H1 (cell line): ENCODE measurements at regions not wholly inside any gene's neighbourhood (a gene's known extent, or its start where the extent isn't known, plus 50 kb on each side); places are given as distances from the start of the nearest gene placed in this dataset.

ENCODE experiments used
- CHD7 ChIP-seq: fragments of 300-600 bp; sonication (generic); IDR thresholded peaks from 2 replicates; pipeline ENCODE4 v1.7.1; 2012; ENCODE audit warnings: low read length, moderate library complexity, mild to moderate bottlenecking, inconsistent platforms; ENCODE audit not compliant: insufficient replicate concordance
- RBBP5 ChIP-seq: IDR thresholded peaks from 2 replicates; pipeline ENCODE4 v1.7.1; 2012; ENCODE audit warnings: low read depth, mild to moderate bottlenecking, inconsistent platforms, low read length, moderate library complexity, borderline replicate concordance

- TF ChIP-seq CHD7 (no peak), RBBP5 (no peak)
Measured at GRCh38 chr11:37843603-37844002, 1245.6 kb upstream of the RAG2 start (continued).
